Neural progenitor cell (in vitro differentiated cells): ENCODE measurements at regions not wholly inside any gene's neighbourhood (a gene's known extent, or its start where the extent isn't known, plus 50 kb on each side); places are given as distances from the start of the nearest gene placed in this dataset.

Source experiments
- CTCF ChIP-seq: fragments of 200-600 bp; sonication (generic); IDR thresholded peaks from 2 replicates; pipeline ENCODE4 v1.5.1; 2017; ENCODE audit warnings: antibody characterized with exemption, mild to moderate bottlenecking
- EZH2 ChIP-seq: fragments of 200-600 bp; sonication (generic); IDR thresholded peaks from 2 replicates; pipeline ENCODE4 v1.6.1; 2017; ENCODE audit warnings: antibody characterized with exemption, mild to moderate bottlenecking, moderate library complexity
- EZH2phosphoT487 ChIP-seq: fragments of 200-600 bp; sonication (generic); IDR thresholded peaks from 2 replicates; pipeline ENCODE4 v1.6.1; 2017; ENCODE audit warnings: antibody characterized with exemption

- TF ChIP-seq CTCF (no peak), EZH2 (no peak), EZH2phosphoT487 (no peak)
Observed at GRCh38 chr1:60222360-60223115, 149.0 kb upstream of the C1orf87 start.
